ENCODE measurements at regions not wholly inside any gene's neighbourhood (a gene's known extent, or its start where the extent isn't known, plus 50 kb on each side); places are given as distances from the start of the nearest gene placed in this dataset.

GRCh38 chr6:76702187-76702586 lies 629.7 kb upstream of the IMPG1 start:
- DNase-seq (ENCODE audit: low spot score), result no peak
- no peak overlapping the region for H3K4me3 ChIP-seq (ENCODE audit: low read depth in 1 of 3, low read length in 3 of 3)
- TF ChIP-seq JUND (IDR thresholded peaks at IDR 0.05) (no peak), CTCF (IDR thresholded peaks at IDR 0.05; ENCODE audit: low read depth, low read length, missing input control) (no peak), RXRA (IDR thresholded peaks at IDR 0.05) (no peak), HNF4A (conservative IDR thresholded peaks at IDR 0.05) (no peak), FOXA2 (IDR thresholded peaks at IDR 0.05) (no peak), SP1 (IDR thresholded peaks at IDR 0.05) (no peak), TAF1 (conservative IDR thresholded peaks at IDR 0.05) (no peak), GABPA (IDR thresholded peaks at IDR 0.05 in 1 of 2, conservative IDR thresholded peaks at IDR 0.05 in 1 of 2) (no peak), NR2F2 (IDR thresholded peaks at IDR 0.05) (no peak)
- TF ChIP-seq, protein P1, sequence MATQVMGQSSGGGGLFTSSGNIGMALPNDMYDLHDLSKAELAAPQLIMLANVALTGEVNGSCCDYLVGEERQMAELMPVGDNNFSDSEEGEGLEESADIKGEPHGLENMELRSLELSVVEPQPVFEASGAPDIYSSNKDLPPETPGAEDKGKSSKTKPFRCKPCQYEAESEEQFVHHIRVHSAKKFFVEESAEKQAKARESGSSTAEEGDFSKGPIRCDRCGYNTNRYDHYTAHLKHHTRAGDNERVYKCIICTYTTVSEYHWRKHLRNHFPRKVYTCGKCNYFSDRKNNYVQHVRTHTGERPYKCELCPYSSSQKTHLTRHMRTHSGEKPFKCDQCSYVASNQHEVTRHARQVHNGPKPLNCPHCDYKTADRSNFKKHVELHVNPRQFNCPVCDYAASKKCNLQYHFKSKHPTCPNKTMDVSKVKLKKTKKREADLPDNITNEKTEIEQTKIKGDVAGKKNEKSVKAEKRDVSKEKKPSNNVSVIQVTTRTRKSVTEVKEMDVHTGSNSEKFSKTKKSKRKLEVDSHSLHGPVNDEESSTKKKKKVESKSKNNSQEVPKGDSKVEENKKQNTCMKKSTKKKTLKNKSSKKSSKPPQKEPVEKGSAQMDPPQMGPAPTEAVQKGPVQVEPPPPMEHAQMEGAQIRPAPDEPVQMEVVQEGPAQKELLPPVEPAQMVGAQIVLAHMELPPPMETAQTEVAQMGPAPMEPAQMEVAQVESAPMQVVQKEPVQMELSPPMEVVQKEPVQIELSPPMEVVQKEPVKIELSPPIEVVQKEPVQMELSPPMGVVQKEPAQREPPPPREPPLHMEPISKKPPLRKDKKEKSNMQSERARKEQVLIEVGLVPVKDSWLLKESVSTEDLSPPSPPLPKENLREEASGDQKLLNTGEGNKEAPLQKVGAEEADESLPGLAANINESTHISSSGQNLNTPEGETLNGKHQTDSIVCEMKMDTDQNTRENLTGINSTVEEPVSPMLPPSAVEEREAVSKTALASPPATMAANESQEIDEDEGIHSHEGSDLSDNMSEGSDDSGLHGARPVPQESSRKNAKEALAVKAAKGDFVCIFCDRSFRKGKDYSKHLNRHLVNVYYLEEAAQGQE (IDR thresholded peaks at IDR 0.05), result no peak
- TF ChIP-seq, protein P2, sequence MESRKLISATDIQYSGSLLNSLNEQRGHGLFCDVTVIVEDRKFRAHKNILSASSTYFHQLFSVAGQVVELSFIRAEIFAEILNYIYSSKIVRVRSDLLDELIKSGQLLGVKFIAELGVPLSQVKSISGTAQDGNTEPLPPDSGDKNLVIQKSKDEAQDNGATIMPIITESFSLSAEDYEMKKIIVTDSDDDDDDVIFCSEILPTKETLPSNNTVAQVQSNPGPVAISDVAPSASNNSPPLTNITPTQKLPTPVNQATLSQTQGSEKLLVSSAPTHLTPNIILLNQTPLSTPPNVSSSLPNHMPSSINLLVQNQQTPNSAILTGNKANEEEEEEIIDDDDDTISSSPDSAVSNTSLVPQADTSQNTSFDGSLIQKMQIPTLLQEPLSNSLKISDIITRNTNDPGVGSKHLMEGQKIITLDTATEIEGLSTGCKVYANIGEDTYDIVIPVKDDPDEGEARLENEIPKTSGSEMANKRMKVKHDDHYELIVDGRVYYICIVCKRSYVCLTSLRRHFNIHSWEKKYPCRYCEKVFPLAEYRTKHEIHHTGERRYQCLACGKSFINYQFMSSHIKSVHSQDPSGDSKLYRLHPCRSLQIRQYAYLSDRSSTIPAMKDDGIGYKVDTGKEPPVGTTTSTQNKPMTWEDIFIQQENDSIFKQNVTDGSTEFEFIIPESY (IDR thresholded peaks at IDR 0.05), result no peak
- TF ChIP-seq, protein P3, sequence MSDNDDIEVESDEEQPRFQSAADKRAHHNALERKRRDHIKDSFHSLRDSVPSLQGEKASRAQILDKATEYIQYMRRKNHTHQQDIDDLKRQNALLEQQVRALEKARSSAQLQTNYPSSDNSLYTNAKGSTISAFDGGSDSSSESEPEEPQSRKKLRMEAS (IDR thresholded peaks at IDR 0.05), result no peak
- H3K9ac ChIP-seq (ENCODE audit: low read depth in 1 of 2, low read length in 2 of 2), result no peak overlapping the region
- no peaks in the 10 kb centered on the region for H3K36me3 ChIP-seq (ENCODE audit: control insufficient read depth in 4 of 4, insufficient read depth in 3 of 4, low read depth in 1 of 4, low read length in 3 of 4)
- no peaks in the 10 kb centered on the region for H3K27me3 ChIP-seq (ENCODE audit: control insufficient read depth in 4 of 4, insufficient read depth in 4 of 4, low read length in 3 of 4)
- no peaks in the 10 kb centered on the region for H3K9me3 ChIP-seq (ENCODE audit: control insufficient read depth in 4 of 4, low read length in 3 of 4)
- H3K27ac ChIP-seq (ENCODE audit: low read depth in 1 of 2, low read length in 2 of 2), result no peak overlapping the region
- H3K4me1 ChIP-seq (ENCODE audit: control insufficient read depth in 4 of 4, insufficient read depth in 4 of 4, low read length in 3 of 4), result no peaks in the 10 kb centered on the region
- WGBS, result 72% methylated on average over 1 of the region's 1 CpG

GRCh38 chr6:76701610-76702009 lies 629.1 kb upstream of the IMPG1 start:
- H3K27me3 ChIP-seq (ENCODE audit: control insufficient read depth in 4 of 4, insufficient read depth in 4 of 4, low read length in 3 of 4), result no peaks in the 10 kb centered on the region
- H3K27ac ChIP-seq (ENCODE audit: low read depth in 1 of 2, low read length in 2 of 2), result no peak overlapping the region
- no peak for TF ChIP-seq FOXA1 (IDR thresholded peaks at IDR 0.05)
- TF ChIP-seq CTCF (IDR thresholded peaks at IDR 0.05; ENCODE audit: low read depth, low read length, missing input control), result peak; percentile 8
- H3K4me1 ChIP-seq (ENCODE audit: control insufficient read depth in 4 of 4, insufficient read depth in 4 of 4, low read length in 3 of 4), result no peaks in the 10 kb centered on the region
- no peak for DNase-seq (ENCODE audit: low spot score)
- H3K4me3 ChIP-seq (ENCODE audit: low read depth in 1 of 3, low read length in 3 of 3), result no peak overlapping the region
- no peak overlapping the region for H3K9ac ChIP-seq (ENCODE audit: low read depth in 1 of 2, low read length in 2 of 2)
- WGBS, result 63% methylated on average over 3 of the region's 3 CpGs
- H3K9me3 ChIP-seq (ENCODE audit: control insufficient read depth in 4 of 4, low read length in 3 of 4), result no peaks in the 10 kb centered on the region
- H3K36me3 ChIP-seq (ENCODE audit: control insufficient read depth in 4 of 4, insufficient read depth in 3 of 4, low read depth in 1 of 4, low read length in 3 of 4), result no peaks in the 10 kb centered on the region

Data from liver (tissue), 8 donors.